ENCODE measurements at regions not wholly inside any gene's neighbourhood (a gene's known extent, or its start where the extent isn't known, plus 50 kb on each side); places are given as distances from the start of the nearest gene placed in this dataset.

GRCh38 chr2:3000968-3001367 is 376.6 kb downstream of the EIPR1 start:
- Histone ChIP-seq H3K4me1 (ENCODE audit: insufficient read depth, low read length) (no peaks in the 10 kb centered on the region), H3K36me3 (ENCODE audit: insufficient read depth, low read length) (no peaks in the 10 kb centered on the region), H3K4me3 (ENCODE audit: low read depth in 1 of 2, low read length in 2 of 2) (no peak overlapping the region), H3K9me3 (ENCODE audit: low read length) (no peaks in the 10 kb centered on the region), H3K27me3 (ENCODE audit: control insufficient read depth in 1 of 2, insufficient read depth in 2 of 2, low read length in 2 of 2) (no peaks in the 10 kb centered on the region), H3K27ac (ENCODE audit: low read depth, low read length) (no peak overlapping the region), H3K9ac (ENCODE audit: low read length) (no peak overlapping the region)

GRCh38 chr2:3000125-3000524 is 377.5 kb downstream of the EIPR1 start:
- H3K4me3 ChIP-seq (ENCODE audit: low read depth in 1 of 2, low read length in 2 of 2), result no peak overlapping the region
- H3K9me3 ChIP-seq (ENCODE audit: low read length), result no peaks in the 10 kb centered on the region
- no peaks in the 10 kb centered on the region for H3K4me1 ChIP-seq (ENCODE audit: insufficient read depth, low read length)
- H3K36me3 ChIP-seq (ENCODE audit: insufficient read depth, low read length), result no peaks in the 10 kb centered on the region
- H3K9ac ChIP-seq (ENCODE audit: low read length), result no peak overlapping the region
- no peak overlapping the region for H3K27ac ChIP-seq (ENCODE audit: low read depth, low read length)
- no peaks in the 10 kb centered on the region for H3K27me3 ChIP-seq (ENCODE audit: control insufficient read depth in 1 of 2, insufficient read depth in 2 of 2, low read length in 2 of 2)

GRCh38 chr2:2998971-2999370 is 378.6 kb downstream of the EIPR1 start:
- Histone ChIP-seq H3K27me3 (ENCODE audit: control insufficient read depth in 1 of 2, insufficient read depth in 2 of 2, low read length in 2 of 2) (no peaks in the 10 kb centered on the region), H3K36me3 (ENCODE audit: insufficient read depth, low read length) (no peaks in the 10 kb centered on the region), H3K27ac (ENCODE audit: low read depth, low read length) (no peak overlapping the region), H3K4me1 (ENCODE audit: insufficient read depth, low read length) (no peaks in the 10 kb centered on the region), H3K4me3 (ENCODE audit: low read depth in 1 of 2, low read length in 2 of 2) (no peak overlapping the region), H3K9me3 (ENCODE audit: low read length) (no peaks in the 10 kb centered on the region), H3K9ac (ENCODE audit: low read length) (no peak overlapping the region)

- no peak overlapping the region for H3K27ac ChIP-seq (ENCODE audit: low read depth, low read length)
- H3K27me3 ChIP-seq (ENCODE audit: control insufficient read depth in 1 of 2, insufficient read depth in 2 of 2, low read length in 2 of 2), result no peaks in the 10 kb centered on the region
- no peaks in the 10 kb centered on the region for H3K9me3 ChIP-seq (ENCODE audit: low read length)
- H3K36me3 ChIP-seq (ENCODE audit: insufficient read depth, low read length), result no peaks in the 10 kb centered on the region
- H3K4me1 ChIP-seq (ENCODE audit: insufficient read depth, low read length), result no peaks in the 10 kb centered on the region
- no peak overlapping the region for H3K9ac ChIP-seq (ENCODE audit: low read length)
- no peak overlapping the region for H3K4me3 ChIP-seq (ENCODE audit: low read depth in 1 of 2, low read length in 2 of 2)
Observed at GRCh38 chr2:2993172-2993692, 384.4 kb downstream of the EIPR1 start.

- Histone ChIP-seq H3K9ac (ENCODE audit: low read length) (no peak overlapping the region), H3K4me1 (ENCODE audit: insufficient read depth, low read length) (no peaks in the 10 kb centered on the region), H3K36me3 (ENCODE audit: insufficient read depth, low read length) (no peaks in the 10 kb centered on the region)
Observed at GRCh38 chr2:2992634-2993033, 385.0 kb downstream of the EIPR1 start.

GRCh38 chr2:2985020-2985419 is 392.6 kb downstream of the EIPR1 start:
- Histone ChIP-seq H3K4me1 (ENCODE audit: insufficient read depth, low read length) (no peaks in the 10 kb centered on the region), H3K27me3 (ENCODE audit: control insufficient read depth in 1 of 2, insufficient read depth in 2 of 2, low read length in 2 of 2) (no peaks in the 10 kb centered on the region), H3K9me3 (ENCODE audit: low read length) (no peaks in the 10 kb centered on the region), H3K4me3 (ENCODE audit: low read depth in 1 of 2, low read length in 2 of 2) (no peak overlapping the region), H3K9ac (ENCODE audit: low read length) (no peak overlapping the region), H3K36me3 (ENCODE audit: insufficient read depth, low read length) (no peaks in the 10 kb centered on the region), H3K27ac (ENCODE audit: low read depth, low read length) (no peak overlapping the region)

More at GRCh38 chr2:2992634-2993033, 385.0 kb downstream of the EIPR1 start:
- no peaks in the 10 kb centered on the region for H3K9me3 ChIP-seq (ENCODE audit: low read length)
- H3K27ac ChIP-seq (ENCODE audit: low read depth, low read length), result no peak overlapping the region
- H3K4me3 ChIP-seq (ENCODE audit: low read depth in 1 of 2, low read length in 2 of 2), result no peak overlapping the region
- no peaks in the 10 kb centered on the region for H3K27me3 ChIP-seq (ENCODE audit: control insufficient read depth in 1 of 2, insufficient read depth in 2 of 2, low read length in 2 of 2)

- H3K27ac ChIP-seq (ENCODE audit: low read depth, low read length), result no peak overlapping the region
Observed at GRCh38 chr2:2981000-2981399, 396.6 kb downstream of the EIPR1 start.

GRCh38 chr2:2974982-2975381 is 402.6 kb downstream of the EIPR1 start:
- H3K27ac ChIP-seq (ENCODE audit: low read depth, low read length), result no peak overlapping the region
- no peaks in the 10 kb centered on the region for H3K27me3 ChIP-seq (ENCODE audit: control insufficient read depth in 1 of 2, insufficient read depth in 2 of 2, low read length in 2 of 2)
- H3K9ac ChIP-seq (ENCODE audit: low read length), result no peak overlapping the region
- H3K4me1 ChIP-seq (ENCODE audit: insufficient read depth, low read length), result no peaks in the 10 kb centered on the region
- H3K9me3 ChIP-seq (ENCODE audit: low read length), result no peaks in the 10 kb centered on the region
- no peaks in the 10 kb centered on the region for H3K36me3 ChIP-seq (ENCODE audit: insufficient read depth, low read length)
- H3K4me3 ChIP-seq (ENCODE audit: low read depth in 1 of 2, low read length in 2 of 2), result no peak overlapping the region

More at GRCh38 chr2:2981000-2981399, 396.6 kb downstream of the EIPR1 start:
- no peaks in the 10 kb centered on the region for H3K9me3 ChIP-seq (ENCODE audit: low read length)
- no peaks in the 10 kb centered on the region for H3K27me3 ChIP-seq (ENCODE audit: control insufficient read depth in 1 of 2, insufficient read depth in 2 of 2, low read length in 2 of 2)
- no peak overlapping the region for H3K4me3 ChIP-seq (ENCODE audit: low read depth in 1 of 2, low read length in 2 of 2)
- H3K9ac ChIP-seq (ENCODE audit: low read length), result no peak overlapping the region
- no peaks in the 10 kb centered on the region for H3K4me1 ChIP-seq (ENCODE audit: insufficient read depth, low read length)
- H3K36me3 ChIP-seq (ENCODE audit: insufficient read depth, low read length), result no peaks in the 10 kb centered on the region

- Histone ChIP-seq H3K9me3 (ENCODE audit: low read length) (no peaks in the 10 kb centered on the region), H3K27ac (ENCODE audit: low read depth, low read length) (no peak overlapping the region), H3K27me3 (ENCODE audit: control insufficient read depth in 1 of 2, insufficient read depth in 2 of 2, low read length in 2 of 2) (no peaks in the 10 kb centered on the region), H3K36me3 (ENCODE audit: insufficient read depth, low read length) (no peaks in the 10 kb centered on the region), H3K9ac (ENCODE audit: low read length) (no peak overlapping the region), H3K4me3 (ENCODE audit: low read depth in 1 of 2, low read length in 2 of 2) (no peak overlapping the region), H3K4me1 (ENCODE audit: insufficient read depth, low read length) (no peaks in the 10 kb centered on the region)
Observed at GRCh38 chr2:2960441-2961133, 417.0 kb downstream of the EIPR1 start.

GRCh38 chr2:2950403-2950952 is 427.1 kb downstream of the EIPR1 start:
- H3K36me3 ChIP-seq (ENCODE audit: insufficient read depth, low read length), result no peaks in the 10 kb centered on the region
- H3K4me1 ChIP-seq (ENCODE audit: insufficient read depth, low read length), result no peaks in the 10 kb centered on the region
- no peak overlapping the region for H3K27ac ChIP-seq (ENCODE audit: low read depth, low read length)
- no peaks in the 10 kb centered on the region for H3K27me3 ChIP-seq (ENCODE audit: control insufficient read depth in 1 of 2, insufficient read depth in 2 of 2, low read length in 2 of 2)
- no peaks in the 10 kb centered on the region for H3K9me3 ChIP-seq (ENCODE audit: low read length)
- no peak overlapping the region for H3K4me3 ChIP-seq (ENCODE audit: low read depth in 1 of 2, low read length in 2 of 2)
- no peak overlapping the region for H3K9ac ChIP-seq (ENCODE audit: low read length)

GRCh38 chr2:2947406-2947805 is 430.2 kb downstream of the EIPR1 start:
- H3K36me3 ChIP-seq (ENCODE audit: insufficient read depth, low read length), result no peaks in the 10 kb centered on the region
- H3K4me1 ChIP-seq (ENCODE audit: insufficient read depth, low read length), result no peaks in the 10 kb centered on the region
- H3K4me3 ChIP-seq (ENCODE audit: low read depth in 1 of 2, low read length in 2 of 2), result no peak overlapping the region
- no peaks in the 10 kb centered on the region for H3K27me3 ChIP-seq (ENCODE audit: control insufficient read depth in 1 of 2, insufficient read depth in 2 of 2, low read length in 2 of 2)
- no peak overlapping the region for H3K9ac ChIP-seq (ENCODE audit: low read length)
- no peaks in the 10 kb centered on the region for H3K9me3 ChIP-seq (ENCODE audit: low read length)
- no peak overlapping the region for H3K27ac ChIP-seq (ENCODE audit: low read depth, low read length)

GRCh38 chr2:2942906-2943305 is 434.7 kb downstream of the EIPR1 start:
- no peak overlapping the region for H3K27ac ChIP-seq (ENCODE audit: low read depth, low read length)
- H3K36me3 ChIP-seq (ENCODE audit: insufficient read depth, low read length), result no peaks in the 10 kb centered on the region
- H3K27me3 ChIP-seq (ENCODE audit: control insufficient read depth in 1 of 2, insufficient read depth in 2 of 2, low read length in 2 of 2), result no peaks in the 10 kb centered on the region
- no peaks in the 10 kb centered on the region for H3K9me3 ChIP-seq (ENCODE audit: low read length)
- H3K9ac ChIP-seq (ENCODE audit: low read length), result no peak overlapping the region
- H3K4me3 ChIP-seq (ENCODE audit: low read depth in 1 of 2, low read length in 2 of 2), result no peak overlapping the region
- H3K4me1 ChIP-seq (ENCODE audit: insufficient read depth, low read length), result no peaks in the 10 kb centered on the region

Measured in muscle layer of colon (tissue), 2 donors.